Endodermal cell (in vitro differentiated cells): ENCODE measurements at regions not wholly inside any gene's neighbourhood (a gene's known extent, or its start where the extent isn't known, plus 50 kb on each side); places are given as distances from the start of the nearest gene placed in this dataset.

Experiments
- DNase-seq: peaks from one replicate; pipeline ENCODE4 v3.0.0-alpha.2; 2017
- H3K27ac ChIP-seq: 2 replicates; pipeline ENCODE4 v1.5.1; 2013; ENCODE audit warnings: mild to moderate bottlenecking, low read depth, low read length, moderate library complexity
- H3K27me3 ChIP-seq: 2 replicates; pipeline ENCODE4 v1.6.1; 2013; ENCODE audit warnings: mild to moderate bottlenecking, low read length, moderate library complexity; ENCODE audit not compliant: insufficient read depth, control insufficient read depth, poor library complexity, severe bottlenecking
- H3K36me3 ChIP-seq: 2 replicates; pipeline ENCODE4 v1.7.0; 2013; ENCODE audit warnings: mild to moderate bottlenecking, low read length, moderate library complexity; ENCODE audit not compliant: control insufficient read depth, insufficient read depth
- H3K4me1 ChIP-seq: one replicate; pipeline ENCODE4 v1.7.0; 2013; ENCODE audit warnings: low read length; ENCODE audit not compliant: control insufficient read depth, insufficient read depth
- H3K4me3 ChIP-seq: 2 replicates; pipeline ENCODE4 v1.5.1; 2013; ENCODE audit warnings: mild to moderate bottlenecking, low read length, moderate library complexity
- H3K9ac ChIP-seq: 2 replicates; pipeline ENCODE4 v1.6.1; 2013; ENCODE audit warnings: mild to moderate bottlenecking, low read length, moderate library complexity; ENCODE audit not compliant: poor library complexity, severe bottlenecking; ENCODE audit errors: extremely low read depth
- H3K9me3 ChIP-seq: 2 replicates; pipeline ENCODE4 v1.6.1; 2013; ENCODE audit warnings: mild to moderate bottlenecking, low read length, moderate library complexity; ENCODE audit not compliant: control insufficient read depth
- H3K27ac Mint-ChIP-seq: 2 replicates; pipeline ENCODE4 v1.8.0; 2020; ENCODE audit warnings: mixed read lengths
- H3K27me3 Mint-ChIP-seq: 2 replicates; pipeline ENCODE4 v1.8.0; 2021; ENCODE audit warnings: mild to moderate bottlenecking, mixed read lengths; ENCODE audit not compliant: insufficient read depth
- H3K36me3 Mint-ChIP-seq: 2 replicates; pipeline ENCODE4 v1.8.0; 2020; ENCODE audit warnings: low read depth, mixed read lengths
- H3K4me1 Mint-ChIP-seq: 2 replicates; pipeline ENCODE4 v1.8.0; 2020; ENCODE audit warnings: mixed read lengths
- H3K4me3 Mint-ChIP-seq: 2 replicates; pipeline ENCODE4 v1.8.0; 2020; ENCODE audit warnings: mild to moderate bottlenecking, moderate library complexity, mixed read lengths
- H3K9me3 Mint-ChIP-seq: 2 replicates; pipeline ENCODE4 v1.8.0; 2020; ENCODE audit warnings: mild to moderate bottlenecking, mixed read lengths
- WGBS, 2 experiments: methylation state at CpG; one replicate each; pipeline versions ENCODE4 v1.1.5 to v1.1.7; 2013; ENCODE audit warnings: missing lambda C conversion rate in 2 of 2, mixed read lengths in 1 of 2; ENCODE audit not compliant: insufficient coverage in 1 of 2, insufficient read length in 1 of 2; 5-methylcytosine and 5-hydroxymethylcytosine counted together
- TF ChIP-seq, protein P1 (sequence below): fragments of 200-600 bp; sonication (generic); conservative IDR thresholded peaks from 2 replicates; pipeline ENCODE4 v1.5.0; 2021; ENCODE audit warnings: antibody characterized with exemption, mild to moderate bottlenecking

- Histone ChIP-seq H3K4me3 (no peak overlapping the region), H3K9ac (no peak overlapping the region), H3K27ac (no peak overlapping the region), H3K4me1 (no peaks in the 10 kb centered on the region), H3K9me3 (peaks cover 45% of the 10 kb centered on the region), H3K27me3 (no peaks in the 10 kb centered on the region), H3K36me3 (no peaks in the 10 kb centered on the region)
- WGBS, 2 experiments = 81% methylated on average over 2 of the region's 2 CpGs; no CpG with 5 or more reads in 1 of the 2 experiments
- Mint-ChIP-seq H3K4me1 (no peaks in the 10 kb centered on the region), H3K27ac (no peak overlapping the region), H3K36me3 (peaks cover 6% of the 10 kb centered on the region), H3K4me3 (no peak overlapping the region), H3K27me3 (no peaks in the 10 kb centered on the region), H3K9me3 (peaks cover 40% of the 10 kb centered on the region)
- TF ChIP-seq, protein P1, sequence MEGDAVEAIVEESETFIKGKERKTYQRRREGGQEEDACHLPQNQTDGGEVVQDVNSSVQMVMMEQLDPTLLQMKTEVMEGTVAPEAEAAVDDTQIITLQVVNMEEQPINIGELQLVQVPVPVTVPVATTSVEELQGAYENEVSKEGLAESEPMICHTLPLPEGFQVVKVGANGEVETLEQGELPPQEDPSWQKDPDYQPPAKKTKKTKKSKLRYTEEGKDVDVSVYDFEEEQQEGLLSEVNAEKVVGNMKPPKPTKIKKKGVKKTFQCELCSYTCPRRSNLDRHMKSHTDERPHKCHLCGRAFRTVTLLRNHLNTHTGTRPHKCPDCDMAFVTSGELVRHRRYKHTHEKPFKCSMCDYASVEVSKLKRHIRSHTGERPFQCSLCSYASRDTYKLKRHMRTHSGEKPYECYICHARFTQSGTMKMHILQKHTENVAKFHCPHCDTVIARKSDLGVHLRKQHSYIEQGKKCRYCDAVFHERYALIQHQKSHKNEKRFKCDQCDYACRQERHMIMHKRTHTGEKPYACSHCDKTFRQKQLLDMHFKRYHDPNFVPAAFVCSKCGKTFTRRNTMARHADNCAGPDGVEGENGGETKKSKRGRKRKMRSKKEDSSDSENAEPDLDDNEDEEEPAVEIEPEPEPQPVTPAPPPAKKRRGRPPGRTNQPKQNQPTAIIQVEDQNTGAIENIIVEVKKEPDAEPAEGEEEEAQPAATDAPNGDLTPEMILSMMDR = no peak
- DNase-seq = no peak
Observed at GRCh38 chr3:35183927-35184675, 455.2 kb upstream of the ARPP21 start.

DNA sequence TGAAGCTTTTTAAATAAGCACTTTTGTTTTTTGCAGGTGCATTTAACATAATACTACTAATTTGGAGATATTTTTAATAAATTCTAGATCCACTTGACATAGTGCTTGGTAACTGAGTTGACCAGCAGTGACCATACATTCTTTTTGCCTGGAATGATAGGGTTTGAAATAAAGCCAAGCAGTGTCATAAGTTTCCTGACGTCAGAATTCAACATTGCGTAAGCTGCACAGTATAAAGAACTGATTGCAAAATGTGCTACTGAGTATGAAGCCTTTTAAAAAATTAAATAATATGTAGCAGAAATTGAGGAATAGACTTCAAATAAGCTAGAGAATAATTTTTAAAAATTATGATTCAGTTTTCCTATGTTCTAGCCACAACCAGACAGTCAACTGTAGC lies 454.6 kb upstream of the ARPP21 start:
- DNase-seq = no peak
- Histone ChIP-seq H3K27ac (no peak overlapping the region), H3K9me3 (peaks cover 48% of the 10 kb centered on the region), H3K27me3 (no peaks in the 10 kb centered on the region), H3K4me1 (no peaks in the 10 kb centered on the region), H3K9ac (no peak overlapping the region), H3K36me3 (no peaks in the 10 kb centered on the region), H3K4me3 (no peak overlapping the region)
- Mint-ChIP-seq H3K27ac (no peak overlapping the region), H3K4me1 (no peaks in the 10 kb centered on the region), H3K4me3 (no peak overlapping the region), H3K36me3 (peaks cover 6% of the 10 kb centered on the region), H3K9me3 (peaks cover 40% of the 10 kb centered on the region), H3K27me3 (no peaks in the 10 kb centered on the region)
- WGBS, 2 experiments = 86 to 100% methylated on average over 2 of the region's 2 CpGs
- TF ChIP-seq, protein P1 = no peak

- H3K9ac ChIP-seq = no peak overlapping the region
- H3K4me1 ChIP-seq = no peaks in the 10 kb centered on the region
- H3K4me3 ChIP-seq = no peak overlapping the region
- Mint-ChIP-seq H3K27me3 (no peaks in the 10 kb centered on the region), H3K36me3 (no peaks in the 10 kb centered on the region), H3K9me3 (peaks cover 15% of the 10 kb centered on the region), H3K4me1 (no peaks in the 10 kb centered on the region), H3K4me3 (no peak overlapping the region), H3K27ac (no peak overlapping the region)
- H3K27ac ChIP-seq = no peak overlapping the region
- H3K9me3 ChIP-seq = peaks cover 20% of the 10 kb centered on the region
- no peaks in the 10 kb centered on the region for H3K27me3 ChIP-seq
- no peak for DNase-seq
- TF ChIP-seq, protein P1 = no peak
- WGBS, 2 experiments = 100% methylated on average over 1 of the region's 1 CpG; no CpG with 5 or more reads in 1 of the 2 experiments
- no peaks in the 10 kb centered on the region for H3K36me3 ChIP-seq
Observed at GRCh38 chr3:35187908-35188307, 451.4 kb upstream of the ARPP21 start.
